NCI-H146 (cell line): ENCODE measurements at regions not wholly inside any gene's neighbourhood (a gene's known extent, or its start where the extent isn't known, plus 50 kb on each side); places are given as distances from the start of the nearest gene placed in this dataset.
"Not testable (repeated sequence)": the region's sequence is repeated elsewhere in the genome, so short reads cannot be mapped to it uniquely, and the experiment has no call there.

ENCODE experiments used
- DNase-seq: peaks from one replicate; lab custom pipeline; 2025; lab: John Stamatoyannopoulos, UW

DNA sequence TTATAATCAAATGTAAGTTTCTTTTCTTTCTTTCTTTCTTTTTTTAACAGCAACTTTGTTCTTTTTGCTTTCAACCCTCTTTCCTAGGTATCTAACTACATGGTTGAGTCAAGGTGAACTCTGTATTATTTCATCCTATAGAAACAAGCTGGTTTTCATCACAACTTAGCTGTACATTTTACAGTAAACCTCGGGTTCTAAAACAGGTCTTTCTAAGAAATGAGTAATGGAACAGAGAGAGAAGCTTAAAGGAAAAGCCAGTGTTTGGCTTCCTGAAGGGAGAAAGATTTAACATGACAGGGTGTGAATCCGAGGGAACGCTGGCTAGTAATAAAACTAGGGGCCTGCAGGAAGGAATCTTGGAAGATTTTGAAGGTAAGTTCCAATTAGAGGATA, 143.4 kb upstream of the ITGB1 start:
- DNase-seq, result no peak

DNA sequence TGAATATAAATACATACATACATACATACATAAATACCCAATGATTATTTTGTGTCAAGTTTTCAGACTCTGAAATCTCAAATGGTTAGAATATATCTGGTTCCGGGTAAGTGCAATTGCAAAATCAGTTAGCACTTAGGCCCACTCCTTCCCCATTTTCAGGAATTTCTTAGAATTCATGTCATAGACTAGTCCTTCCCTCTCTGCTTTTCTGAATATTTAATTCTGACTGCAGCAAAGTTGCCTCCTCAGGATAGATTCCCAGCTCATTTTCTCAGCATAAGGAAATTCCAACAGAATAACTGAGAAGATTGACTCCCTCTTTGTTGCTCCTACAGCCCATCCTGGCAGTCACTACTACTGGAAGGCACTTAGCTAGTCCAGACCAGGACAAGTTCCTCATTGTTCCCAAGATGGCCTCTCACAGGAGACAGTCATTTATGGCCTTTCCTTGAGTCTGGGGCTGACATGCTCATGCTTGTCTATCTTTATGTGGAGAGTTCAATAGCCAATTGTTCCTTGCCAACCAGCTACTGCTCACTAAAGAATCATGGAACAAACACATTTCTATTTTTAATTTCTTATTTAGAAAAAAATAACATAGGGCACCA, 142.9 kb upstream of the ITGB1 start:
- DNase-seq, result no peak

DNA sequence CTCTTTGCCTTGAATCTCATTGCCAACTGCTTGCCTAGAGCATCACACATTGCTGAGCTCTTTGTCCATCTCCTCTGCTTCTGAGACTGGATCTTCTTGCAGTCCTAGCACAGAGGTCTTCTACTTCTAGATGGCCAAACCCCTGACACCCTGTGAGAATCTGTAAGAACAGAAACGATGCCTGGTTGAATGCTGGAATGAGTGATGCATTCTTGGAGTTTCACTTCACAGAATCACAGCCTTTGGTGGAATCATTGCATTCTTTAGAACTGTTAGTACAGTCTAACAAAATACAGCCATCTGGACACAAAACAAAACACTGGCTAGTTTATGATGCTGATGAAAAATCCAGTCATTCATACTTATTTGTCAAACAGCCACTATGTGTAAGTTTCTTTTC, 141.7 kb upstream of the ITGB1 start:
- DNase-seq, result no peak

GRCh38 chr10:33098951-33099663, 141.1 kb upstream of the ITGB1 start:
- no peak for DNase-seq

DNA sequence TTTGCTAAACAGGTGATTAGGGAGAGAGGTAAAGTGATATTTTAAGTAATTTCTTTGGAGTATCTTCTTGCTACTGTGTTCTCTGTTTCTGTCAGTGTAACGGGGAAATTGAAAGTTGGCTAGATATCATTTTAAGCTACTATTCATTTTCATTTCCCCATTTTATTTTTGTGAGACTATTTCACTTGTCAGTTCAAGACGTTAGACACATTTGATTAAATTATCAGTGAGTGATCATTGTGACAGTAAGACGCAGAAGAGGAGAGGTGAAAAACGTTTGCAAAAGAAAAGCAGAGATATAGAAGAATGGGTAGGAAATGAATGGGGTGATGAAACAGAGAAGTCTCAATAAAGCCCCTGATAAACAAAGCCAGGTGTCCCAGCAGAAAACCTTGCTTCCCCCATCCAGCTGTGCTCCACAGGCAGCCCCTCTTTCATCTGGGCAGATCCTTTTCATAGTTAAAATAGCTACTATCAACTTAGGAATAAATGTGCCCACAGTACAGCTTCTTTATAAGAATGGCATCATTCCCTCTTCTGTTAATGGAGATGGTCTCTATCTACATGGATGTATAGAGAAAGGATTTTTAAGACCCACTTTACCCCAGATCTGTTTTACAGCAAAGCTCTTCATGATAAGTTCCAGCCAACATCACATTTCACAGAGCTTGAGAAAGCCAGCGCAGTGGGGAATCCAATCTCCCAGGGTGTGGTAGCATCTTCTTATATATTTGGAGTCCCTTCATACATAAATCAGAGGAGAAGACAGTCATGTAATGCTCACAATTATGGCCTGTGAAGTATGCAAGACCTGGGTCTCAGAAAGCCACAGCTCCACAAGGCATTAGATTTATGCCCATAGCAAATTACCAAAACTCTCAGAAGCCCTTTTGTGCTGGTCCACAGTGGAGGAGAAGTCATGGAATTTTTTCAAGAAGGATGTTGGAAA, 138.1 kb upstream of the ITGB1 start:
- no peak for DNase-seq

DNA sequence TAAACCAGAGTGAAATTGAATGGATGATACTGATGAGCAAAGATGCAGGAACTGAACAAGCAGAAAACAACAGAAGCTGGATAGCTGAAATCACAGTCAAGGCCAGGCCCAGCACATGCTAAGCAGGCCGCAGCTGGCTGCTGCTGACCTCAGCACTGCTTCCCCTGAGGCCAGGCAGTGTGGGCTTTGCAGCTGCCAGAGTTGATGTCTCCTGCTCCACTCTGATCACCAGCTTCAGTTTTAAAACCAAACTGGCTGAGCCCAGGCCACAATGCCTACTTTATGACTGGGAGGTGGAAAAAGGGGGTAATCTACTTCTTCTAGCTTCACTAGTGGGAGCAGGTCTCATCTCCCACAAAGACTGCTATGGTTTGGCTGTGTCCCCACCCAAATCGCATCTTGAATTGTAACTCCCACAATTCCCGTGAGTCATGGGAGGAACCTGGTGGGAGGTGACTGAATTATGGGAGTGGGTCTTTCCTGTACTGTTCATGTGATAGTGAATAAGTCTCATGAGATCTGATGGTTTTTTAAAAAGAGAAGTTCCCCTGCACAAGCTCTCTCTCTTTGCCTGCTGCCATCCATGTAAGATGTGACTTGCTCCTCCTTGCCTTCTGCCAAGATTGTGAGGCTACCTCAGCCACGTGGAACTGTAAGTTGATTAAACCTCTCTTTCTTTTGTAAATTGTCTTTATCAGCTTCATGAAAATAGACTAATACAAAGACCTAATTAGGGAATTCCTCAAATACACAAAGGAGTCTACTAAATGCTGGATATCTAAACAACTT, 136.4 kb upstream of the ITGB1 start:
- DNase-seq, result no peak

GRCh38 chr10:33093362-33093761, 135.3 kb upstream of the ITGB1 start:
- no peak for DNase-seq

DNA sequence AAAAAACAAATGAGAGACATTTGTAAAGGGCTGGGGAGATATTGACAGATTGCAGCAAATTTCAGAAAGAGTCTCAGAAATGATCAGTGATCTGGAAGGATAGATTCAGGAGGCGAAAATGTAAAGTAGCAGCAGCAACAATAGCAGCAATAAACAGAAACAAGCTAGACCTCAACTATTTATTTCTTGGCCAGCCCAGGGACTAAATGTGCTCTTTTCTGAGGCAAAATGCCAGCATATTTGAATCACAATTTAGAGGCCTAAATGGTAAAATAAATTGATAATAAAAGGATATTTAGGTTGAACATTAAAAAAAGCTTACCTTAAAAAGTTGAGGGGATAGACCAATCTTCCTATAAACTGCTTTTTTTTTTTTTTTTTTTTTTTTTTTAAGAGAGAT, 134.6 kb upstream of the ITGB1 start:
- DNase-seq, result no peak

GRCh38 chr10:33091201-33091600, 133.2 kb upstream of the ITGB1 start:
- DNase-seq, result no peak

GRCh38 chr10:33088990-33089389, 131.0 kb upstream of the ITGB1 start:
- no peak for DNase-seq

DNA sequence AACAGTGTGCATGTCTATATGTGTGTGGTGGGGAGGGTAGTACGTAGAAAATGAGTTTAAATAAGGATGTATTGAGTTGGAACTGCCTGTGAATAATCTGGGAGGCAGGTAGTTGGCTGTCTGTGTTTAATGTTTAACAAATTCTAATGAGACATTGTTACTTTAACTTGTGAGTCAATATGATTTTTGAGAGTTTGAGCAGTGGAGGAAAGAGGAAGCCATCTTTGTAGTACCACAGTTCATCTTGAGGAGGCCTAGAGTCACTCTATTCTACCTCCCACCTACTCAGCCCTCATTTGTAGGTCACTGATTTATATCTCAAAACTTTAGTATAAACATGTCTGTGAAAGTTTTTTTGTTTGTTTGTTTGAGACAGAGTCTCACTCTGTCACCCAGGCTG, 129.9 kb upstream of the ITGB1 start:
- no peak for DNase-seq

DNA sequence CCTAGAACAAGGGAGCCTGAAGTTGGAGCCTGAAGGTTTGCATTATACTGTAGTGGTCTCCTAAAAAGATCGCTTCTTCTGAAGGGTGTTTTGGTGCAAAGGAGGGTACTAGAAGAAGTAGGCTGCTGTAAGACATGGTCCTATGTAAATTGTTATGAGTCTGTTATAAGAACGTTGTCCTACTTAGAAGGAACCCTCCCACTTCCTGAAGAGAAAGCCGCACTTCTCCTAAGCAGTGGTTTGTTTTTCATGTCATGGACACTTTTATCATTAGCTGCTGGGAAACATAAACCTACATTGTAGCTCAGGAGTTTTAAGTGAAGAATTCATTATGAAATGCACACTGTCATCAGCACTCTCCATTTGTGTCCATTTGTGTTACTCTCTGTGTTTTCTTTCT, 129.1 kb upstream of the ITGB1 start:
- DNase-seq, result no peak

- no peak for DNase-seq
Measured at GRCh38 chr10:33086100-33086499, 128.1 kb upstream of the ITGB1 start.

- no peak for DNase-seq
Measured at GRCh38 chr10:33085313-33085833, 127.3 kb upstream of the ITGB1 start.

GRCh38 chr10:33084453-33084852, 126.4 kb upstream of the ITGB1 start:
- no peak for DNase-seq

DNA sequence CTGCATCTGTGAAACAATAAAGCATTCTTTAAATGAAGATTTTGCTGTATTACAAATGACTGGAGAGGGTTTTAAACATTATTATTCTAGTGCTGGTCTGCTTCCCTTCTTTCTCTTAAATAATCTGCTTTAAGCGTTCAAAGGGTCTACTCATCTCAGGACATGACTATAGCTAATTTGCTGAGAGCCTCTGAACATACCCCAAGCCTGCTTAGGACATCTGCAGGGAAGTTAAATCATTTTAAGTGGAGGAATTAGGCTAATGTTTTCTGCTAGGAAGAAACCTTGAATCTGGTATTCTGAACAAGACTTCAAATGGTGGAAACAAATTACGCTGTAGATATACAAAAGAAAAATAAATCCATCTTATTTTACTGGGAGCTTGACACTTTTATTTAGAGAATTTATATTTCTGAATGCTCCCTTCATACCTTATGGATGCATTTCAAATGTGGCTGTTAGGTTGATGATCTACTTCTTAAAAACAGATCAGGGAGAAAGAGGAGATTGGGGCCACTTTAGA, 124.4 kb upstream of the ITGB1 start:
- no peak for DNase-seq

- DNase-seq, result not testable (repeated sequence)
Measured at GRCh38 chr10:33080467-33080866, 122.4 kb upstream of the ITGB1 start.

GRCh38 chr10:33074443-33074842, 116.4 kb upstream of the ITGB1 start:
- no peak for DNase-seq

DNA sequence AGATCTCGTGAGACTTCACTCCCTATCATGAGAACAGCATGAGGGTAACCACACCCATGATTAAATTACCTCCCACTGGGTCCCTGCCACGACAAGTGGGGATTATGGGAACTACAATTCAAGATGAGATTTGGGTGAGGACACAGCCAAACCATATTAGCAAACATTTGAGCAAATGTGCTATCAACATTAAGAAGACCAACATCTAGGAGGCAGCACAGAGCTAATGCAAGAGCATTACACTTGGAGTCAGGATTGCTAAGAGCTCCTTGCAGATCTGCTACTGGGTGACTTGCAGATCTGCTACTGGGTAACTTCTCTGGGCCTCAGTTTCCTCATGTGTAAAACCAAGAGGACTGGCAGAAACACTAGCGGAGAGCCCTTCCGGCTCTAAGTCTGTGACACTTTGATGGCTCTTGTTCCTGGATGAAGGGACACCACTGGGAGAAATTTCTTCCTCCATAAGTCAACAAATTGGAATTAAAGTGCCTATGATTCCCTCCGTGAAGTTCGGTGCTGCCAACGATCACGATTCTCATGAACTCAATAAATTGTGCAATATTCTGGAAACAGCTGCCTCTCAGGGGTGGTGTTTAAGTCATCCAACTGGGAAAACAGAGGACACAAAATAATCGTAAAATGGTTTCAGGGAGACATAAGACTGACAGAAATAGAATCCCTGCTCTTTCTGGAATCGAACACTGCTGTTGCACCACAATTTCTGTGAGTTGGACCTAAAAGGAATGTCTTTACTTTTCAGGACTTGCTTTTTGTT, 115.8 kb upstream of the ITGB1 start:
- no peak for DNase-seq

DNA sequence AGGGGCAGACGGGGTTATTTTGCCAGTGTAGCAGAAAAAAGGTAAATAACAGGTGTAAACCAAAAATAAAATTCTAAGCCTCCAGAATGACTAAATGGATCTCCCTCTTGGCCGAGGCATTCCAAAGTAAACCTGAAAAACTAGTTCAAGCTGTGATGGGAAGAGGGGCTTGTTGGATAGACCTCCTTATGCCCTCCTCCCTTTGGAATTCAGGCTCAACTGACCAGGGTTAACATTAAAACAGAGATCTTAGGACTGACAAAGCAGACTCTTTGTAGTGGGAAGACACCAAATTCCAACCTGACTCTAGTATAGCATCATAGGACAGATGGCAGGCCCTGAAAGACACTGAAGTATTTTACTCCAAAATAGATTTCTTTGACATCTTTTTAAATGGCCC, 113.8 kb upstream of the ITGB1 start:
- no peak for DNase-seq

GRCh38 chr10:33070101-33070500, 112.1 kb upstream of the ITGB1 start:
- DNase-seq, result no peak
